CD14-positive monocyte (primary cell): ENCODE measurements at regions not wholly inside any gene's neighbourhood (a gene's known extent, or its start where the extent isn't known, plus 50 kb on each side); places are given as distances from the start of the nearest gene placed in this dataset.

Experiments
- DNase-seq, 3 donors: peaks; one replicate each; pipeline ENCODE4 v3.0.0-alpha.2; 2011 to 2022
- H2AFZ ChIP-seq: 2 replicates; pipeline ENCODE4 v1.6.0; 2012; ENCODE audit warnings: mild to moderate bottlenecking, low read depth, low read length, inconsistent platforms; ENCODE audit not compliant: insufficient read depth, poor library complexity, severe bottlenecking
- H3K27ac ChIP-seq, 2 donors: 1 replicate in 1 of 2; 2 replicates in 1 of 2; pipeline ENCODE4 v1.5.1; 2012 to 2013; ENCODE audit warnings: low read length in 2 of 2, control low read depth in 1 of 2, inconsistent platforms in 1 of 2, low read depth in 1 of 2, mild to moderate bottlenecking in 1 of 2
- H3K27me3 ChIP-seq, 2 donors: one replicate each; pipeline versions ENCODE4 v1.6.0 to v1.6.1; 2011 to 2013; ENCODE audit warnings: low read length in 2 of 2; ENCODE audit not compliant: control insufficient read depth in 2 of 2, insufficient read depth in 2 of 2
- H3K36me3 ChIP-seq, 2 donors: replicated peaks in 1 of 2; 1 replicate in 1 of 2; 2 replicates in 1 of 2; pipeline versions ENCODE4 v1.5.1 to v1.6.1; 2012 to 2013; ENCODE audit warnings: low read length in 2 of 2, control low read depth in 1 of 2, inconsistent platforms in 1 of 2, mild to moderate bottlenecking in 1 of 2; ENCODE audit not compliant: insufficient read depth in 2 of 2, control insufficient read depth in 1 of 2
- H3K4me1 ChIP-seq, 2 donors: 1 replicate in 1 of 2; 2 replicates in 1 of 2; pipeline versions ENCODE4 v1.5.1 to v1.6.1; 2012 to 2013; ENCODE audit warnings: low read length in 2 of 2, control low read depth in 1 of 2, inconsistent platforms in 1 of 2, mild to moderate bottlenecking in 1 of 2, moderate library complexity in 1 of 2; ENCODE audit not compliant: insufficient read depth in 2 of 2, control insufficient read depth in 1 of 2
- H3K4me2 ChIP-seq: replicated peaks from 2 replicates; pipeline ENCODE3; 2012; ENCODE audit warnings: low read length, moderate library complexity, mild to moderate bottlenecking; ENCODE audit not compliant: poor library complexity, severe bottlenecking; ENCODE audit errors: extremely low read depth
- H3K4me3 ChIP-seq, 3 experiments: fragments of 200-600 bp in 1 of 3; sonication (generic) in 1 of 3; replicated peaks in 1 of 3; 1 replicate in 2 of 3; 2 replicates in 1 of 3; pipeline ENCODE4 v1.5.1; 2011 to 2013; ENCODE audit warnings: low read length in 3 of 3, mild to moderate bottlenecking in 3 of 3, control low read depth in 2 of 3, low read depth in 2 of 3, inconsistent platforms in 1 of 3, moderate library complexity in 1 of 3
- H3K79me2 ChIP-seq: 2 replicates; pipeline ENCODE4 v1.6.0; 2012; ENCODE audit warnings: mild to moderate bottlenecking, control low read depth, inconsistent platforms, low read length, moderate library complexity; ENCODE audit not compliant: insufficient read depth
- H3K9ac ChIP-seq: 2 replicates; pipeline ENCODE4 v1.6.0; 2017; ENCODE audit warnings: low read length, mild to moderate bottlenecking; ENCODE audit not compliant: insufficient read depth, poor library complexity, severe bottlenecking
- H3K9me3 ChIP-seq, 2 donors: replicated peaks in 1 of 2; 1 replicate in 1 of 2; 2 replicates in 1 of 2; pipeline versions ENCODE4 v1.5.1 to v1.6.1; 2012 to 2013; ENCODE audit warnings: low read length in 2 of 2, control low read depth in 1 of 2; ENCODE audit not compliant: control insufficient read depth in 1 of 2, insufficient read depth in 1 of 2
- H4K20me1 ChIP-seq: 2 replicates; pipeline ENCODE4 v1.6.0; 2012; ENCODE audit warnings: mild to moderate bottlenecking, low read length, control low read depth, moderate library complexity; ENCODE audit not compliant: insufficient read depth
- H3K27ac Mint-ChIP-seq, 7 donors: one replicate each; pipeline ENCODE4 v1.8.0; 2020; ENCODE audit warnings: mild to moderate bottlenecking in 7 of 7, mixed read lengths in 7 of 7, moderate library complexity in 6 of 7, inconsistent platforms in 2 of 7
- H3K27me3 Mint-ChIP-seq, 3 donors: one replicate each; pipeline ENCODE4 v1.8.0; 2021 to 2022; ENCODE audit warnings: low read depth in 3 of 3, mild to moderate bottlenecking in 3 of 3, mixed read lengths in 3 of 3, moderate library complexity in 3 of 3, inconsistent platforms in 1 of 3
- H3K36me3 Mint-ChIP-seq, 2 donors: one replicate each; pipeline ENCODE4 v1.8.0; 2020; ENCODE audit warnings: mixed read lengths in 2 of 2, inconsistent platforms in 1 of 2, mild to moderate bottlenecking in 1 of 2
- H3K4me1 Mint-ChIP-seq: one replicate; pipeline ENCODE4 v1.8.0; 2020; ENCODE audit warnings: mild to moderate bottlenecking, mixed read lengths
- H3K4me3 Mint-ChIP-seq, 2 donors: one replicate each; pipeline ENCODE4 v1.8.0; 2020; ENCODE audit warnings: mild to moderate bottlenecking in 2 of 2, mixed read lengths in 2 of 2, moderate library complexity in 1 of 2
- H3K9me3 Mint-ChIP-seq, 7 donors: one replicate each; pipeline ENCODE4 v1.8.0; 2020 to 2022; ENCODE audit warnings: mixed read lengths in 7 of 7, mild to moderate bottlenecking in 6 of 7, moderate library complexity in 6 of 7, inconsistent platforms in 2 of 7
- CTCF ChIP-seq: fragments of 200-600 bp; IDR thresholded peaks from one replicate; pipeline ENCODE4 v1.8.0; 2022; ENCODE audit warnings: antibody characterized with exemption, mild to moderate bottlenecking
- WGBS: methylation state at CpG from one replicate; pipeline ENCODE4 v1.1.5; 2013; ENCODE audit warnings: missing lambda C conversion rate; ENCODE audit not compliant: insufficient coverage; 5-methylcytosine and 5-hydroxymethylcytosine counted together
- intact Hi-C, 2 donors: fragments of 100-400 bp; cut with micrococcal nuclease; formaldehyde crosslinking; loops; one replicate each; pipeline versions ENCODE4 v1.15.0 to v1.15.1; 2023

GRCh38 chr12:13505224-13505623, 308.7 kb downstream of the EMP1 start:
- no peak overlapping the region for H3K27ac ChIP-seq
- no peak overlapping the region for H3K4me2 ChIP-seq
- H3K27me3 ChIP-seq, result no peaks in the 10 kb centered on the region
- H4K20me1 ChIP-seq, result no peaks in the 10 kb centered on the region
- H3K27ac Mint-ChIP-seq, result no peak overlapping the region
- TF ChIP-seq CTCF, result no peak
- H3K9me3 Mint-ChIP-seq, result no peaks in the 10 kb centered on the region
- no peaks in the 10 kb centered on the region for H3K79me2 ChIP-seq
- H3K4me1 Mint-ChIP-seq, result no peaks in the 10 kb centered on the region
- H3K9me3 ChIP-seq, result no peaks in the 10 kb centered on the region
- no peak for DNase-seq
- H3K36me3 ChIP-seq, result no peaks in the 10 kb centered on the region
- H3K4me3 ChIP-seq, result no peak overlapping the region
- no peaks in the 10 kb centered on the region for H3K36me3 Mint-ChIP-seq
- no peaks in the 10 kb centered on the region for H3K4me1 ChIP-seq
- H3K27me3 Mint-ChIP-seq, result peaks cover 0 to 4% (median 0%) of the 10 kb centered on the region in 3 donors
- no peak overlapping the region for H3K9ac ChIP-seq
- H2AFZ ChIP-seq, result no peak overlapping the region
- H3K4me3 Mint-ChIP-seq, result no peak overlapping the region
- intact Hi-C loops, result no loop called here

- no peaks in the 10 kb centered on the region for H3K4me1 ChIP-seq
- DNase-seq, result no peak
- no peak overlapping the region for H3K4me2 ChIP-seq
- 67% methylated on average over 3 of the region's 5 CpGs for WGBS
- intact Hi-C loops, result no loop called here
- Mint-ChIP-seq H3K27ac (no peak overlapping the region), H3K36me3 (no peaks in the 10 kb centered on the region), H3K4me3 (no peak overlapping the region), H3K9me3 (no peaks in the 10 kb centered on the region), H3K4me1 (no peaks in the 10 kb centered on the region), H3K27me3 (peaks cover 0 to 7% (median 0%) of the 10 kb centered on the region in 3 donors)
- no peak overlapping the region for H2AFZ ChIP-seq
- H3K27ac ChIP-seq, result no peak overlapping the region
- H3K9me3 ChIP-seq, result no peaks in the 10 kb centered on the region
- H3K9ac ChIP-seq, result no peak overlapping the region
- H3K36me3 ChIP-seq, result no peaks in the 10 kb centered on the region
- H3K27me3 ChIP-seq, result no peaks in the 10 kb centered on the region
- H4K20me1 ChIP-seq, result no peaks in the 10 kb centered on the region
- H3K79me2 ChIP-seq, result no peaks in the 10 kb centered on the region
- TF ChIP-seq CTCF, result no peak
- H3K4me3 ChIP-seq, result no peak overlapping the region
Observed at GRCh38 chr12:13504736-13505135, 308.2 kb downstream of the EMP1 start.
